HG02571 (cell line): ENCODE measurements at regions not wholly inside any gene's neighbourhood (a gene's known extent, or its start where the extent isn't known, plus 50 kb on each side); places are given as distances from the start of the nearest gene placed in this dataset.

Experiments
- ATAC-seq: cut with Tn5 transposase; IDR thresholded peaks from one replicate; pipeline ENCODE4 v1.9.1; 2021; ENCODE audit warnings: mild to moderate bottlenecking, moderate library complexity; ENCODE audit not compliant: unreplicated experiment

DNA sequence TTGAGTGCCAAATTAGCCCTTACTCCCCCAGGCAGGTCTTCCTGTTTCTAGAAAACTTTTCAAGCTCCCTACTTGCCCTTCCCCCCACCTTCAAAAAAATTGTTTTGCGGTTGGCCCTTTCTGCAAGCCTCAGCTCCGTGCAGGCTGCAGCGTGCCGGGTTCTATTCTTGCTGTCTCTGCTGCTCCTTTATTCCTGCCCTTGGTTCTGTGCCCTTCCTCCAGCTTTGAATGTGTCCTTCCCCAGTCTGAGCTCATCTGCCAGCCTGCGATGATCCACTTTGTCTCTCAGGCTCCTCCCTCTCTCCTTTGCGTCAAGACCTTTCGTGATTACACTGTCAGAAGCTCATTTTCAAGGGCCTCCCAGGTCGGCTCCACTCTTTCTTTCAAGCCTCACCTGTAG, 98.6 kb downstream of the IRF2BPL start:
- no peak for ATAC-seq

DNA sequence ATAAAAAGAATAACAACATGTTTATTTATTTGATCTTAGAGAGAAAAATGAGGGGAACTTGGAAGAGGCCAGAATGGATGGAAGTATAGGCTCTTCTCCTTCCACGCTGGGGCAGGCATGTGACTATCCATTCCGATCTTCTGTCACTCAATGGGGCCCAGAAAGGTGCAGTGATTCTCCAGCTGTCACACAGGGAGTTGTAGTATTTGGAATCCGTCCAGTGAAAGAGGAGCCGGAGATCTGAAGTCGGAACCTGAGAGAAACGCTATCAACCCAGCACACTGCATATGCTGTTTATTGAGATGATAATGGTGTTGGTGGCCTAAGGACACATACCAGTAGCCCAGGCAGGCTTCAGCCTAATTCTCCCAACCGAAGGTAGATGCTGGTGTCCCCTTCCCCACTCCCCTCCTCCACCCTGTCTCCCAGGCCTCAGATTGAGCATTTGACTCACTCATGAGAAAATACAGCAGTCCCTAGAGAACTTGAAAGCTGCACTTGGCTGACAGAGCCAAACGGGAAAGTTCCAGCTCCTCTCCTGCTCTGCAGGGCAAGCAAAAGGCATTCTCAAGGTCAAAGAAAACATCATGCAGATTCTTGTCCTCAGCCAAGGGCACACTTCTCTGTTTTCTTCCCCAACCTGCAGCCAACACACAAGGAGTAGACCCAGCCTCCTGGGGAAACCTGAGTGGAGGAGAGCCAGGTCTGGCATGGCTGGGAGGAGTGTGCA, 100.4 kb downstream of the IRF2BPL start:
- ATAC-seq = no peak

DNA sequence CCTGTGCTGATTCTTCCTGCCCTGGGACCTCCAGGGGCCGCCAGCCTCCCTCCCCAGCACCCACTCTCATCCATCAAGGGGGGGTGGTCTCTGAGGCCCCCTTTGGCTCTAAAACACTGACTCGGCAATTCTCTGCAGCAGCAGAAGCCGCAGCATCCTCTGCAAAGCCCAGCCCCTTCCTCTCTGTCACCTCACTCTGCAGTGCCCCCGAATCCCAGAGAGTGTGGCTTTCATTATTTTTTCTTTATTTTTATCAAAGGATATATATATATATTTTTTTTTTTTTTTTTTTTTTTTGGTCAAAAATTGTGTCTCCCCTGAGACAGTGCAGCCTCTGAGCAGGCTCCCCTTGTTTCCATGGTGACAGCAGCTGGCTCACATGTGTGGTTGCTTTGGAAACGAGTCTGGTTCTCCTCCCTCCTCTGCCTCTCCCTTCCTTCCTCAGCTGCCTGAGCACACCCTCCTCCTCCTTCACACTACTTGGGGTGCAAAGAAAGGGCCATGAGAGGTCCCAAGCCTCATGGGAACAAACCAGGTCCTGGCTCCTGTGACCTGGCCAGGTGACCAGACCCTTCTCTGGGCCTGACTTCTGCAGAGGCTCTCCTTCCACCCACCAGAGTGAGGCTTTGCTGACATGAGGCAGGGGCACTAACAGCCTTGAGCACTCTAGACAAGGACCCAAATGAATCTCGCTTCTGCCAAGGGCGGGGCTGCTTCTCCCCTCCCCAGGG, 100.5 kb downstream of the LRRC74A start:
- ATAC-seq = no peak

DNA sequence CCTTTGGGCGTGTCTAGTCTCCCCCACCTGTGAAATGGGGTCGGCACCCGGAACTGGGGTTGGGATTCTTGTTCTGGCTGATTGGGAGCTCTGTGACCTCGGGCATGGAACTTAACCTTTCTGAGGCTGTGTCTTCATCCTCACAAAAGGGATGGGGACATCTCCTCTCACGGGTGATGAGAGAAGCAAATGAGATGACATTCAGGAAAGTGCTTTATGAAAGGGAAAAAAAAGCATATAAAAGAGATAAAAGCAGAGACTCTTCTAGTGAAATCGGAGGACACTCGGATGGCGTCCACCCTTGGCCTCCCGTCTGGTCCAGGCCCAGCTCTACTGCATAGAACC, 98.9 kb downstream of the LRRC74A start:
- no peak for ATAC-seq

DNA sequence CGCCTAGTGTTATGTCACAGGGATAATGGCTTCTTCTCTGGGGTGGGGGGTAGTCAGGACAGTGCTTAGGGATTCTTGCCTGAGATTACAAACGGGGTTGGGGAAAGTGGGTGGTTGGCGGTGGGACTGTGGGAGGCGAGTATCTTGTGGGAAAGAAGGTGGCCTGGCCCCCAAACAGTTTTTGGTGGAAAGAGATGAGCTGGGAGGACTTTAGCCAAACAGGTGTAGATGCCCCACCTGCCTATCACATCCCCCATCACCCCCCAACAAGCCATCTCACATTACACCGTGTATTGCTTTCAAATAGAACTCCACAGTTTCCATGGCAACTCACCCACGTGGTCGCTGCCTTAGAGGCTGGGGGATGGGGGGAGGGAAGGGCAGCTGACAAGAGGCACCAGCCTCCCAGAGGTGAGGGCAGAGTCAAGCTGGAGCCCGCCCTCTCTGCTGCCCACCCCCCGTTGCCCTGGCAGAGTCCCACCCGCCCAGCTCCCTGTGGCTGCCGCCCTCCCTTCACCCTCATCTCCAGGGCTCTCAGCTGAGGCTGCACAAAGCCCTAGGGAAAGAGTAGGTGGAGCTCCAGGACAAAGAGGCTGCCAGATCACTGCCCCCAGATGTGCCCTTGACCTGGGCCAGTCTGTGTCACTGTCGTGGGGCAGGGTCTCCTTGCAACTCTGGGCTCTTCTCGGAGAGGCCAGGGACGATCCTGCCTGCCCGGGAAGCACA, 98.3 kb downstream of the LRRC74A start:
- ATAC-seq = no peak

DNA sequence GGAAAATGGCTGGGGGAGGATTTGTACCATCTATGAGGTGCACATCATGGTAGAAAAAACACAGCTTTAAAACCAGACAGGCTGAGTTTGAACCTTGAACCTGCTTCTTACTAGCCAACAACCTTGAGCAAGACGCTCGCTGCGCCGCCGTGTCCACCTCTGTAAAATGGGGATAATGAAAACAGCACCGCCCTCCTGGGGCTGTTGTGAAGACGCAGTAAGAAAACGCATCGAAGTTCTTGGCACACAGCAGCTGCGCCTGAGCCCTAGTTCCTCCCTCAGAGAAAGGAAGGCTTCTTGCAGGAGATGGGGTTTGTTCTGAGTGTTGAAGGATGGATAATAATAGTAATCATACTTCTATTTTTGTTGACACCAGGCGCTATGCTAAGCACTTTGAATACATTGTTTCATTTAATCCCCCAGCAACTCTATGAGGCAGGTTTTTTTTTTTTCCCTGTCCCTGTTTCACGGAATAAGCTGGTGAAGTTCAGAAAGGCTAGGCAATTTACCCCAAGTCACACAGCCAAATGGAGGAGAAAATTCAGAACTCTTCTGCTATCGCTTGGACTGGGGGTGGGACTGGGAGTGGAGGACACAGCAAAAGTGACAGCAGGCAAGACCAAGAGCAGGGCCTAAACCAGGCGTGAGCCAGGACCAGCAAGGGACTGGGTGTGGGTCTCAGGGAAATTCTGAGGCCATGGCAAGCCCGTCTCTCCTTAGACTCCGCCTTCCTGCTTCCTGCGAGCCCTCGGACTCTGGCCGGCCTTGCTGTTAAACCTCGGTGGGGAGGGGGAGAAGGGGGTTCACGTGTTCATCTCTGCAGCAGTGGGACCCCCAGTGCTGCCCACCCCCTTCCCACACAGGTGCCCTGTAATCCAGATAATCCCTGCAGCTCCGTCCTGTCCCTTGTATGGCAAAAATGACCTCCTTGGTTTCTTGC, 97.5 kb downstream of the LRRC74A start:
- ATAC-seq = no peak

DNA sequence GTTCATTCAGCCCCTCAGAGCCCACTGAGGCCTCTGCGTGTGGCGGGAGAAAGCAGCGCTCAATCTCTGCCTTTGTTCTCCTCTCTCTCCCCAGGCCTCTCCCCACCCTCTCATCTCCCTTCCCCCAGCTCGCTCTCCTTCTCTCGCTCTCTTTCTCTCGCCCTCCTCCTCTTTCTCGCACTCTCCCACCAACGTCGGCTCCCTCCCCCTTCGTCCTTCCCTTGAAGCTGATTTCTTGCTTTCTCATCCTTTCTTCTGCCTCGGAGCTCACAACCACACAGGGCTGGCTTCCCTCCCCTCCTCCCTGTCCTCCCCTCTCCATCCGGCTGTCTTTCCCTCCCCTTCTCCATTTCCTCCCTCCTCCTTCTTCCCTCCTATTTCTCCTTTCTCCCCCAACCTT, 96.4 kb downstream of the LRRC74A start:
- ATAC-seq = no peak

DNA sequence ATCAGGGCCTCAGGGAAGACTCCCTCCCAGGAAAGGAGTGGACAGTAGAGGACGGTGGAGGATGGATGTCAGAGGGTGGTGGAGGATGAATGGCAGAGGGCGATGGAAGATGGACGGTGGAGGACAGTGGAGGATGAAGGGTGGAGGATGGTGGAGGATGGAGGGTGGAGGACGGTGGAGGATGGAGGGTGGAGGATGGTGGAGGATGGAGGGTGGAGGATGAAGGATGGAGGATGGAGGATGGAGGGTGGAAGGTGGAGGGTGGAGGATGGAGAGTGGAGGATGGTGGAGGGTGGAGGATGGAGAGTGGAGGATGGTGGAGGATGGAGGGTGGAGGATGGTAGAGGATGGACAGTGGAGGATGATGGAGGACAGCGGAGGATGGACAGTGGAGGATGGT, 95.9 kb downstream of the LRRC74A start:
- no peak for ATAC-seq

DNA sequence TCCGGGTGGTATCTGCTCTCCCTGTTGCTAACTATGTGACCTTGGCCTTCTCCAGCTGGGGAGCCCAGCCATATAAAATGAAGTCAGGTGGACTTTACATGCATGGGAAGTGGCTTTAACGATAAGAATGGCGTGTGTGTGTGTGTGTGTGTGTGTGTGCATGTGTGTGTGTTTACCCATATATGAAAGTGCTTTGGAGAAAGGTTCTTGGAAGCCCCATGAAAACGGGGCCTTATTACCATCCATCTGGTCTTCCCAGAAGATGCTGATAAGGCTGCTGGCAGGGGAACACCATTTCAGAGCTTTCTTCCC, 94.8 kb downstream of the LRRC74A start:
- no peak for ATAC-seq

DNA sequence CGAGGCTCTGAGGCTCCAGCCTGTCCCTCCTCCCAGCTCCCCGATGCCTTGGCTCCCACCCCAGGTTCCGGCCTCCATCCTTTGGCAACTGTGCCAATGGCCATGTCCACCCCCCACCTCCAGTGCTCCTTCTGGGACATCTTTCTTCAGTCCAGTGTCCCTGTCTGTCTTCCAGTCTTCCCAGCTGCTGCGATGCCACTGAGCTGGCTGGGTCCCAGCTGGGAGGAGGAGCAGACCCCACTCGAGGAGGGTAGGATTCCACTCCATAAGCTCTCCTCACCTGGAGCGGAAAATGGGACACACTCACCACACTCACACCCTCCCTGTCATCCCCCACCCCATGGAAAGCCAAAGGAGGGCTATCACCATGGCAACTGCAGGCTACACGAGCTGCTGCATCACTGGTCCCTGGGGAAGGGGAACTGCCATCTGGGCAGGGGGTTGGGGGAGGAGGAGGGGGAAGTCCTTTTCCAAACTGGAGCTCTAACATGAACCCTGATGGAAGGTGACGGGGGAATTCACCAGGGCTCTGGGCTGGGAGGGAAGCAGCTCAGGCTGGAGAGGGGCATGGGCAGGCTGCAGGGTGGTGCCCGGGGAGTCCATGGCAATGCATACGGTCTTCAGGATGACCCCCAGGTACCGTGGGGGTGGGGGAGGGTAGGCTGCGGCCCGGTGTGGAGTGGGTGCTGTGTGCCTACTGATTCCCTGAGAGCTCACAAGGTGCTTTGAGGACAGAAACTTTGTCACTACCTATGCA, 94.3 kb downstream of the LRRC74A start:
- no peak for ATAC-seq

DNA sequence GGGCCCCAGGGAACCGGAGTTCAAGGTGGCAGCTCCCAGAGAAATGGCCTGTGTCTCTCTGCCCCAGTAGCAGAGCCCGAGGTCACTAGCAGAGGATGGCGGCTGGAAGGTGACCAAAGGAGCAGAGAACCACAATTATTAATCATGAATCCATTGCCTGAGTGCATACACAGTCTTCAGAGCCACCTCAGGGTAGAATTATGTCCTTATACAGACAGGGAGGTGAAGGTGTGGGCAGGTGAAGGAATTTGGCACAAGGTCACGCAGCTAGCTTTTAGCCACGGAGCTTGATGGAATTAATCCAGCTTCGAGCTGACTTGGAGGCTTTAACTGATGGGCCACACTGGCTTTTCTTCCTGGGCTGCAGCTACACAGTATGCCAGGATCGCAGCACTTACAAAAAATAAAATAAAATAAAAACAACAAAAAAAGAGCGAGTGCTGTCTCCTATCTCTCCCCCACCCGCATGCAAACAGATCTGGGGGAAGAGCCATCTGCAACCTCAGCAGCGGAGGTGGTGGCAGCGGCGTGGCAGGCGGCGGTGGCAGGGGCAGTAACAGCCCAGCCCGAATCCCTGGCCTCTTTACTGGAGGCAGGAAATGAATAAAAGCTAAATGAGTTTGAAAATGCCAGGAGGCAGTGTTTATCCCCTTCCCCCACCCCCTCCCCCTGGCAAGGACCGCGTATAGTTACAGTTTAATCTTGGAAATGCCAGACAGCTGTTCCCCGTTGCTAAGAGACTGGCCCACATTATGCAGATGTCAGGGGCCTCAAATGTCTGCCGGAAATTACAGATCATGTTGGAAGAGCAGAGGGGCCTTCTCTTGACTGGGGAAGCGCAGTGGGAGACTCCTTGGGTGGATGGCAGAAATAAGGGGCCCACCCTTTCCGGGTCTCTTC, 93.5 kb downstream of the LRRC74A start:
- ATAC-seq = no peak
